GM12878 (cell line): ENCODE measurements at regions not wholly inside any gene's neighbourhood (a gene's known extent, or its start where the extent isn't known, plus 50 kb on each side); places are given as distances from the start of the nearest gene placed in this dataset.

Experiments used
- ATAC-seq: fragments of 200-7000 bp; cut with Tn5 transposase; 3 replicates; pipeline ENCODE4 v1.9.1; 2020; ENCODE audit warnings: mild to moderate bottlenecking, moderate library complexity
- BruUV-seq: library from RNA; stranded (reverse); fragments of 400-500 nt; replicated peaks from 2 replicates; lab custom pipeline; 2021; lab: Mats Ljungman, UMichigan
- CTCF ChIA-PET: fragments of 300-600 bp; sonication (Branson Sonifier 250); formaldehyde crosslinking; extraction: SDS; loops from one replicate; lab custom pipeline; 2021; ENCODE audit warnings: inconsistent platforms; lab: Yijun Ruan, JAX
- POLR2A ChIA-PET: fragments of 350-600 bp; formaldehyde crosslinking; extraction: SDS; loops from one replicate; lab custom pipeline; 2021; ENCODE audit warnings: inconsistent platforms; lab: Charles Lee
- RAD21 ChIA-PET: fragments of 300-600 bp; sonication (Branson Sonifier 250); formaldehyde crosslinking; loops from one replicate; lab custom pipeline; 2023; ENCODE audit warnings: antibody characterized with exemption; ENCODE audit not compliant: unreplicated experiment; lab: Charles Lee
- SMC1A ChIA-PET: fragments of 300-600 bp; sonication (Branson Sonifier 250); formaldehyde crosslinking; loops from one replicate; lab custom pipeline; 2023; ENCODE audit not compliant: unreplicated experiment, uncharacterized antibody; lab: Charles Lee
- DNase-seq: peaks from one replicate; pipeline ENCODE4 v3.0.0-alpha.2; 2011; ENCODE audit warnings: low read depth, low spot score
- FAIRE-seq: peaks from 3 replicates; lab custom pipeline; 2011; peaks lifted over from hg19 to GRCh38; lab: Jason Lieb, UNC
- H2AFZ ChIP-seq: 2 replicates; pipeline ENCODE4 v1.6.0; 2011; ENCODE audit warnings: low read depth, low read length, control low read depth; ENCODE audit not compliant: control insufficient read depth
- H3K27ac ChIP-seq: 2 replicates; pipeline ENCODE4 v1.5.1; 2011; ENCODE audit warnings: control low read depth; ENCODE audit not compliant: control insufficient read depth, insufficient read depth
- H3K27me3 ChIP-seq, 2 experiments: replicated peaks in 1 of 2; 2 replicates each; pipeline versions ENCODE4 v1.6.0 to v1.6.1; 2011; ENCODE audit warnings: low read length in 1 of 2; ENCODE audit not compliant: control insufficient read depth in 2 of 2, insufficient read depth in 2 of 2
- H3K36me3 ChIP-seq, 2 experiments: 2 replicates each; pipeline ENCODE4 v1.5.1; 2011; ENCODE audit warnings: low read length in 1 of 2; ENCODE audit not compliant: control insufficient read depth in 2 of 2, insufficient read depth in 2 of 2
- H3K4me1 ChIP-seq: 2 replicates; pipeline ENCODE4 v1.6.1; 2011; ENCODE audit warnings: mild to moderate bottlenecking, low read length, moderate library complexity, mixed read lengths; ENCODE audit not compliant: control insufficient read depth, insufficient read depth
- H3K4me2 ChIP-seq: 2 replicates; pipeline ENCODE4 v1.6.0; 2011; ENCODE audit warnings: control low read depth; ENCODE audit not compliant: control insufficient read depth, insufficient read depth
- H3K4me3 ChIP-seq: fragments of 200-600 bp; sonication (generic); 2 replicates; pipeline ENCODE4 v1.5.1; 2016
- H3K79me2 ChIP-seq: 2 replicates; pipeline ENCODE4 v1.6.0; 2011; ENCODE audit warnings: low read length; ENCODE audit not compliant: control insufficient read depth, insufficient read depth
- H3K9ac ChIP-seq: 2 replicates; pipeline ENCODE4 v1.8.0; 2011; ENCODE audit warnings: low read length, control low read depth, mixed read lengths; ENCODE audit not compliant: control insufficient read depth, insufficient read depth
- H3K9me3 ChIP-seq: replicated peaks from 3 replicates; pipeline ENCODE4 v1.5.1; 2011; ENCODE audit warnings: mild to moderate bottlenecking, low read length; ENCODE audit not compliant: control insufficient read depth, insufficient read depth
- H4K20me1 ChIP-seq: 2 replicates; pipeline ENCODE4 v1.6.0; 2011; ENCODE audit not compliant: control insufficient read depth, insufficient read depth
- BRCA1 ChIP-seq: IDR thresholded peaks from 2 replicates; pipeline ENCODE4 v1.6.1; 2011; ENCODE audit warnings: low read depth, low read length, improper control_type of control experiment
- GATAD2B ChIP-seq: fragments of 450-650 bp; conservative IDR thresholded peaks from 2 replicates; pipeline ENCODE4 v1.6.1; 2017; ENCODE audit warnings: low read depth, mild to moderate bottlenecking, moderate library complexity
- HCFC1 ChIP-seq: fragments of 150-350 bp; IDR thresholded peaks from 2 replicates; pipeline ENCODE4 v1.6.1; 2014; ENCODE audit warnings: low read length
- IKZF1 ChIP-seq: fragments of 450-650 bp; conservative IDR thresholded peaks from 2 replicates; pipeline ENCODE4 v1.6.1; 2017; ENCODE audit warnings: antibody characterized with exemption, mild to moderate bottlenecking
- KDM1A ChIP-seq: fragments of 200-600 bp; sonication (generic); IDR thresholded peaks from 2 replicates; pipeline ENCODE4 v1.6.1; 2016; ENCODE audit warnings: borderline replicate concordance
- NFYB ChIP-seq: IDR thresholded peaks from 2 replicates; pipeline ENCODE4 v1.6.1; 2011; ENCODE audit warnings: low read depth, mild to moderate bottlenecking, low read length, improper control_type of control experiment, moderate library complexity; ENCODE audit not compliant: insufficient read depth
- NR2F1 ChIP-seq: fragments of 450-650 bp; conservative IDR thresholded peaks from 2 replicates; pipeline ENCODE4 v1.6.1; 2017; ENCODE audit warnings: mild to moderate bottlenecking
- RUNX3 ChIP-seq: IDR thresholded peaks from 2 replicates; pipeline ENCODE4 v1.6.1; 2012; ENCODE audit warnings: low read length, inconsistent platforms
- SMAD5 ChIP-seq: IDR thresholded peaks from 2 replicates; pipeline ENCODE4 v1.6.1; 2016; ENCODE audit warnings: antibody characterized with exemption, low read depth
- YBX1 ChIP-seq: fragments of 450-650 bp; IDR thresholded peaks from 2 replicates; pipeline ENCODE4 v1.6.1; 2016; ENCODE audit warnings: antibody characterized with exemption
- WGBS: methylation state at CpG from one replicate; pipeline ENCODE4 v1.1.6; 2016; ENCODE audit warnings: low lambda C conversion rate; ENCODE audit not compliant: insufficient replicate concordance, insufficient coverage; ENCODE audit errors: missing lambda C conversion rate; 5-methylcytosine and 5-hydroxymethylcytosine counted together
- in situ Hi-C: fragments of 300-500 bp; cut with MboI; formaldehyde crosslinking; loops from 9 replicates; pipeline ENCODE4 v1.14.3; 2018; ENCODE audit warnings: mixed read lengths
- intact Hi-C: fragments of 100-400 bp; cut with micrococcal nuclease; formaldehyde crosslinking; loops from one replicate; pipeline ENCODE4 v1.14.2; 2022; ENCODE audit not compliant: unreplicated experiment
- TF ChIP-seq, protein P1 (sequence below), 3 experiments: IDR thresholded peaks in 2 of 3; conservative IDR thresholded peaks in 1 of 3; 2 replicates each; pipeline ENCODE4 v1.5.1; 2011; ENCODE audit warnings: low read depth in 3 of 3, low read length in 3 of 3, mild to moderate bottlenecking in 3 of 3, control low read depth in 2 of 3, moderate library complexity in 2 of 3, inconsistent platforms in 1 of 3, mixed read lengths in 1 of 3; ENCODE audit not compliant: control insufficient read depth in 2 of 3, insufficient read depth in 1 of 3; ENCODE audit errors: extremely low read depth in 1 of 3
- TF ChIP-seq, protein P2 (sequence below): fragments of 450-650 bp; IDR thresholded peaks from 2 replicates; pipeline ENCODE4 v1.6.1; 2017; ENCODE audit warnings: antibody characterized with exemption, mild to moderate bottlenecking, moderate library complexity
- TF ChIP-seq, protein P3 (sequence below): IDR thresholded peaks from 2 replicates; pipeline ENCODE4 v1.6.1; 2012; ENCODE audit warnings: low read depth, low read length, improper control_type of control experiment
- TF ChIP-seq, protein P4 (sequence below): IDR thresholded peaks from 2 replicates; pipeline ENCODE4 v1.6.1; 2011; ENCODE audit warnings: low read depth, low read length, improper control_type of control experiment, borderline replicate concordance

DNA sequence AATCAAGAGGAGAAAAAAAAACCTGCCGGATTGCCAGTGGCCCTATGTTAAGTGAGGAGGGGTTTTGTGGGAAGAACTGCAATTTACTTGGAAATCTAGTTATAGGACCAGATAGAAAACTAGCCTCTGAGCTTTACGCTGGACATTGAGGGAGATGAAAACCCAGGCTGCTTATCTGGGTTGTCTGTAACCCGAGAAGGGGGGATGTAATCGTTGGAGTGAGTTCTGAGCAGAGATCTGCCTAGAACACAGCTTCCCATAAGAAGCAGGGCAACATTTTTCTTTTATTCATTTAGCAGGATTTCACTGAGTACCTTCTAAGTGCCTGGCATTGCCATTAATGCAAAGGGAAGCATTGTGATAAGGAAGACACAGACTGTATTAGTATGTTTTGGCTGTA lies 70.6 kb downstream of the KATNIP start (continued):
- TF ChIP-seq, protein P1, sequence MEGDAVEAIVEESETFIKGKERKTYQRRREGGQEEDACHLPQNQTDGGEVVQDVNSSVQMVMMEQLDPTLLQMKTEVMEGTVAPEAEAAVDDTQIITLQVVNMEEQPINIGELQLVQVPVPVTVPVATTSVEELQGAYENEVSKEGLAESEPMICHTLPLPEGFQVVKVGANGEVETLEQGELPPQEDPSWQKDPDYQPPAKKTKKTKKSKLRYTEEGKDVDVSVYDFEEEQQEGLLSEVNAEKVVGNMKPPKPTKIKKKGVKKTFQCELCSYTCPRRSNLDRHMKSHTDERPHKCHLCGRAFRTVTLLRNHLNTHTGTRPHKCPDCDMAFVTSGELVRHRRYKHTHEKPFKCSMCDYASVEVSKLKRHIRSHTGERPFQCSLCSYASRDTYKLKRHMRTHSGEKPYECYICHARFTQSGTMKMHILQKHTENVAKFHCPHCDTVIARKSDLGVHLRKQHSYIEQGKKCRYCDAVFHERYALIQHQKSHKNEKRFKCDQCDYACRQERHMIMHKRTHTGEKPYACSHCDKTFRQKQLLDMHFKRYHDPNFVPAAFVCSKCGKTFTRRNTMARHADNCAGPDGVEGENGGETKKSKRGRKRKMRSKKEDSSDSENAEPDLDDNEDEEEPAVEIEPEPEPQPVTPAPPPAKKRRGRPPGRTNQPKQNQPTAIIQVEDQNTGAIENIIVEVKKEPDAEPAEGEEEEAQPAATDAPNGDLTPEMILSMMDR (IDR thresholded peaks at IDR 0.05 in 2 of 3, conservative IDR thresholded peaks at IDR 0.05 in 1 of 3; ENCODE audit: control insufficient read depth in 2 of 3, extremely low read depth in 1 of 3, insufficient read depth in 1 of 3, low read depth in 3 of 3, low read length in 3 of 3) = no peak
- TF ChIP-seq HCFC1 (no peak), IKZF1 (no peak)
- TF ChIP-seq, protein P2, sequence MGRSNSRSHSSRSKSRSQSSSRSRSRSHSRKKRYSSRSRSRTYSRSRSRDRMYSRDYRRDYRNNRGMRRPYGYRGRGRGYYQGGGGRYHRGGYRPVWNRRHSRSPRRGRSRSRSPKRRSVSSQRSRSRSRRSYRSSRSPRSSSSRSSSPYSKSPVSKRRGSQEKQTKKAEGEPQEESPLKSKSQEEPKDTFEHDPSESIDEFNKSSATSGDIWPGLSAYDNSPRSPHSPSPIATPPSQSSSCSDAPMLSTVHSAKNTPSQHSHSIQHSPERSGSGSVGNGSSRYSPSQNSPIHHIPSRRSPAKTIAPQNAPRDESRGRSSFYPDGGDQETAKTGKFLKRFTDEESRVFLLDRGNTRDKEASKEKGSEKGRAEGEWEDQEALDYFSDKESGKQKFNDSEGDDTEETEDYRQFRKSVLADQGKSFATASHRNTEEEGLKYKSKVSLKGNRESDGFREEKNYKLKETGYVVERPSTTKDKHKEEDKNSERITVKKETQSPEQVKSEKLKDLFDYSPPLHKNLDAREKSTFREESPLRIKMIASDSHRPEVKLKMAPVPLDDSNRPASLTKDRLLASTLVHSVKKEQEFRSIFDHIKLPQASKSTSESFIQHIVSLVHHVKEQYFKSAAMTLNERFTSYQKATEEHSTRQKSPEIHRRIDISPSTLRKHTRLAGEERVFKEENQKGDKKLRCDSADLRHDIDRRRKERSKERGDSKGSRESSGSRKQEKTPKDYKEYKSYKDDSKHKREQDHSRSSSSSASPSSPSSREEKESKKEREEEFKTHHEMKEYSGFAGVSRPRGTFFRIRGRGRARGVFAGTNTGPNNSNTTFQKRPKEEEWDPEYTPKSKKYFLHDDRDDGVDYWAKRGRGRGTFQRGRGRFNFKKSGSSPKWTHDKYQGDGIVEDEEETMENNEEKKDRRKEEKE = no peak

DNA sequence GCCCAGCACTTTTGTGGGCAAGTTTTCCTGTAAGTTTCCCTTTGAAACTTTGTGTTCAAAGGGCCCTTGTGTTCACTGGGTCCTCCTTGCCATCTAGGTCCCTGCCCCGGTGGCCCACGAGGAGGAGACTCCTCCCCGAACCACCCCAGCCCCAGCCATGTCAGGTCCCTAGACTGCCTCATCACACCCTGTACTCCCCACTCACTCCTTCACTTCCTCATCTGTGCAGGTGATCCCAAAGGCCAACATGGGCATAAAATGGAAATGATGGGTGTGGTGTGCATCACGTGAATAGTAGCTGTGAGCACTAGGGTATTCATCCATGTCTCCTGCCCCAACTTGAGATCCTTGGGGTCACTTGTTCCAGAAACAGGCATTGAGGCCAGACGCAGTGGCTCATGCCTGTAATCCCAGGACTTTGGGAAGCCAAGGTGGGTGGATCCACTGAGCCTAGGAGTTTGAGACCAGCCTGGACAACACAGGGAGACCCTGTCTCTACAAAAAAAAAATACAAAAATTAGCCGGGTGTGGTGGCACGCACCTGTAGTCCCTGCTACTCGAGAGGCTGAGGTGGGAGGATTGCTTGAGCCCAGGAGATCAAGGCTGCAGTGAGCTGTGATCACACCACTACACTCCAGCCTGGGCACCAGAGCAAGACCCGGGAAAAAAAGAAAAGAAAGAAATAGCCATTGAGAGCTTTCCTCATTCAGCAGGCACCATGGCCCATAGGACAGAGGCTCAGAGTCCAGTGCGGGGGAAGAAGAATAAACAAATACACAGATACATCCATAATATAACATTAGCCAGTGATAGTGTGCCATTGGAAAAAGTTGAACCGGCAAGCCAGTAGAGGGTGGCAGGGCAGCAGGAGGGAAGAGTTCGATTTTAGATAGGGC lies 74.5 kb downstream of the KATNIP start:
- no peak overlapping the region for H2AFZ ChIP-seq
- ChIA-PET CTCF (no interaction called here), RAD21 (no interaction called here), POLR2A (no interaction called here), SMC1A (no interaction called here)
- 71% methylated on average over 12 of the region's 12 CpGs for WGBS
- intact Hi-C loops (no loop called here), in situ Hi-C loops (loop anchor here (25.0 kb wide), 1 partner anchor 438 kb away; the partner anchor contains the start of gene GSG1L)
- H3K27me3 ChIP-seq = no peaks in the 10 kb centered on the region
- DNase-seq = no peak
- no peaks in the 10 kb centered on the region for H3K4me1 ChIP-seq
- H3K9me3 ChIP-seq = no peaks in the 10 kb centered on the region
- H4K20me1 ChIP-seq = no peaks in the 10 kb centered on the region
- no peaks in the 10 kb centered on the region for H3K36me3 ChIP-seq
- no peak overlapping the region for H3K9ac ChIP-seq
- H3K4me2 ChIP-seq = no peak overlapping the region
- FAIRE-seq = no peak
- ATAC-seq = no peak
- no peak overlapping the region for H3K27ac ChIP-seq
- H3K4me3 ChIP-seq = no peak overlapping the region
- H3K79me2 ChIP-seq = no peaks in the 10 kb centered on the region
- BruUV-seq = no TSS peak
- TF ChIP-seq NR2F1 = no peak
- TF ChIP-seq, protein P3, sequence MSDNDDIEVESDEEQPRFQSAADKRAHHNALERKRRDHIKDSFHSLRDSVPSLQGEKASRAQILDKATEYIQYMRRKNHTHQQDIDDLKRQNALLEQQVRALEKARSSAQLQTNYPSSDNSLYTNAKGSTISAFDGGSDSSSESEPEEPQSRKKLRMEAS = no peak
- TF ChIP-seq NFYB = no peak
- TF ChIP-seq RUNX3 = no peak
- TF ChIP-seq KDM1A = no peak
- TF ChIP-seq, protein P4, sequence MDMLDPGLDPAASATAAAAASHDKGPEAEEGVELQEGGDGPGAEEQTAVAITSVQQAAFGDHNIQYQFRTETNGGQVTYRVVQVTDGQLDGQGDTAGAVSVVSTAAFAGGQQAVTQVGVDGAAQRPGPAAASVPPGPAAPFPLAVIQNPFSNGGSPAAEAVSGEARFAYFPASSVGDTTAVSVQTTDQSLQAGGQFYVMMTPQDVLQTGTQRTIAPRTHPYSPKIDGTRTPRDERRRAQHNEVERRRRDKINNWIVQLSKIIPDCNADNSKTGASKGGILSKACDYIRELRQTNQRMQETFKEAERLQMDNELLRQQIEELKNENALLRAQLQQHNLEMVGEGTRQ = no peak
- TF ChIP-seq SMAD5 = no peak
- no peak for TF ChIP-seq GATAD2B
- TF ChIP-seq BRCA1 = no peak
- TF ChIP-seq YBX1 = no peak
